SK-N-SH treated with all-trans-retinoic acid at 6 μM for 48 hours (cell line): ENCODE measurements at regions not wholly inside any gene's neighbourhood (a gene's known extent, or its start where the extent isn't known, plus 50 kb on each side); places are given as distances from the start of the nearest gene placed in this dataset.
"Not testable (repeated sequence)": the region's sequence is repeated elsewhere in the genome, so short reads cannot be mapped to it uniquely, and the experiment has no call there.

Source experiments
- ATAC-seq: fragments of 200-7000 bp; cut with Tn5 transposase; 3 replicates; pipeline ENCODE4 v1.9.1; 2020; ENCODE audit warnings: mild to moderate bottlenecking, moderate library complexity
- ARNTL ChIP-seq: fragments of 450-650 bp; formaldehyde crosslinking; IDR thresholded peaks from 2 replicates; pipeline ENCODE4 v1.5.0; 2020; ENCODE audit warnings: low read depth, mild to moderate bottlenecking, moderate library complexity, borderline replicate concordance
- BACH2 ChIP-seq: fragments of 250-450 bp; sonication (Bioruptor Pico); IDR thresholded peaks from 2 replicates; pipeline ENCODE4 v1.9.0; 2021; ENCODE audit warnings: mild to moderate bottlenecking, borderline replicate concordance
- CSDC2 ChIP-seq: fragments of 250-450 bp; sonication (Bioruptor Pico); IDR thresholded peaks from 2 replicates; pipeline ENCODE4 v1.5.0; 2020; ENCODE audit warnings: mild to moderate bottlenecking, moderate library complexity
- ESRRG ChIP-seq: fragments of 250-450 bp; sonication (Bioruptor Pico); IDR thresholded peaks from 2 replicates; pipeline ENCODE4 v1.6.1; 2021; ENCODE audit warnings: mild to moderate bottlenecking
- GLIS3 ChIP-seq: fragments of 250-450 bp; sonication (Bioruptor Pico); IDR thresholded peaks from 2 replicates; pipeline ENCODE4 v1.5.0; 2020; ENCODE audit warnings: mild to moderate bottlenecking, moderate library complexity
- ISL1 ChIP-seq: fragments of 250-450 bp; sonication (Bioruptor Pico); IDR thresholded peaks from 2 replicates; pipeline ENCODE4 v2.1.2; 2022; ENCODE audit warnings: mild to moderate bottlenecking, moderate library complexity
- OSR1 ChIP-seq: fragments of 250-450 bp; sonication (Bioruptor Pico); IDR thresholded peaks from 2 replicates; pipeline ENCODE4 v1.8.0; 2022; ENCODE audit warnings: moderate library complexity, mild to moderate bottlenecking, inconsistent platforms
- PPARA ChIP-seq: fragments of 250-450 bp; sonication (Bioruptor Pico); IDR thresholded peaks from 2 replicates; pipeline ENCODE4 v1.5.0; 2020; ENCODE audit warnings: mild to moderate bottlenecking, borderline replicate concordance
- SNAI2 ChIP-seq: fragments of 250-450 bp; sonication (Bioruptor Pico); IDR thresholded peaks from 2 replicates; pipeline ENCODE4 v1.5.0; 2020; ENCODE audit warnings: mild to moderate bottlenecking, moderate library complexity
- TCF4 ChIP-seq: fragments of 250-450 bp; sonication (Bioruptor Pico); IDR thresholded peaks from 2 replicates; pipeline ENCODE4 v1.8.0; 2021; ENCODE audit warnings: mild to moderate bottlenecking, moderate library complexity, borderline replicate concordance
- ZC3H10 ChIP-seq: fragments of 250-450 bp; sonication (Bioruptor Pico); IDR thresholded peaks from 2 replicates; pipeline ENCODE4 v1.5.1; 2021; ENCODE audit warnings: mild to moderate bottlenecking, moderate library complexity
- ZFP30 ChIP-seq: fragments of 450-650 bp; formaldehyde crosslinking; IDR thresholded peaks from 2 replicates; pipeline ENCODE4 v1.5.0; 2022; ENCODE audit warnings: mild to moderate bottlenecking, moderate library complexity
- ZNF565 ChIP-seq: fragments of 450-650 bp; formaldehyde crosslinking; conservative IDR thresholded peaks from 2 replicates; pipeline ENCODE4 v1.5.0; 2020; ENCODE audit warnings: low read depth, mild to moderate bottlenecking, moderate library complexity
- ZNF70 ChIP-seq: fragments of 450-650 bp; formaldehyde crosslinking; IDR thresholded peaks from 2 replicates; pipeline ENCODE4 v1.5.0; 2020; ENCODE audit warnings: mild to moderate bottlenecking, moderate library complexity
- ZNF8 ChIP-seq: fragments of 450-650 bp; formaldehyde crosslinking; IDR thresholded peaks from 2 replicates; pipeline ENCODE4 v1.5.0; 2020; ENCODE audit warnings: mild to moderate bottlenecking, moderate library complexity
- TF ChIP-seq, protein P1 (sequence below): fragments of 250-450 bp; sonication (Bioruptor Pico); IDR thresholded peaks from 2 replicates; pipeline ENCODE4 v1.8.0; 2021; ENCODE audit warnings: low read depth, mild to moderate bottlenecking, moderate library complexity, borderline replicate concordance
- TF ChIP-seq, protein P2 (sequence below): fragments of 250-450 bp; sonication (Bioruptor Pico); IDR thresholded peaks from 2 replicates; pipeline ENCODE4 v1.5.1; 2021; ENCODE audit warnings: mild to moderate bottlenecking, moderate library complexity
- TF ChIP-seq, protein P3 (sequence below): fragments of 250-450 bp; sonication (Bioruptor Pico); IDR thresholded peaks from 2 replicates; pipeline ENCODE4 v1.5.0; 2020; ENCODE audit warnings: mild to moderate bottlenecking, moderate library complexity
- TF ChIP-seq, protein P4 (sequence below): fragments of 250-450 bp; sonication (Bioruptor Pico); IDR thresholded peaks from 2 replicates; pipeline ENCODE4 v1.5.1; 2020; ENCODE audit warnings: low read depth, mild to moderate bottlenecking, moderate library complexity
- TF ChIP-seq, protein P5 (sequence below): fragments of 250-450 bp; sonication (Bioruptor Pico); IDR thresholded peaks from 2 replicates; pipeline ENCODE4 v1.8.0; 2020; ENCODE audit warnings: mild to moderate bottlenecking, moderate library complexity, borderline replicate concordance

DNA sequence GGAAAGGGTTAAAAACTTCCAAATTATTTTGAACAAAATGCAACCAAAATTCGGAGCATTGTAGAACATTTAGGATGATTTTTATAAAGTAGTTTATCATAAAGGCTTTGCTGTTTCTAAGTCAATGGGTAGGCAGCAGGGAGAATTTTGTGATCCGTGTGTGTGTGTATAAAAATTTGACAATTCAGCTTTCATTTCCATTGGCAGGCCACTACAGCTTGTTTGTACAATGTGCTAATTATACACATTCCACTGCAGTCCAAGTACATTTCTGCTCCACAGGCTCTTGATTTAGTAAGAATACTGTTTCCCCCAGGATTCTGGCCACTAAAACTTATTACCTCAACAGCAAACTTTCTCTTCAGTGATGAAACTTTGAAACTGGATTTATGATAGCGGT is 71.8 kb upstream of the LTBP1 start:
- ATAC-seq: no peak
- TF ChIP-seq ZFP30 (CRISPR knock-in tag): no peak
- TF ChIP-seq, protein P1, sequence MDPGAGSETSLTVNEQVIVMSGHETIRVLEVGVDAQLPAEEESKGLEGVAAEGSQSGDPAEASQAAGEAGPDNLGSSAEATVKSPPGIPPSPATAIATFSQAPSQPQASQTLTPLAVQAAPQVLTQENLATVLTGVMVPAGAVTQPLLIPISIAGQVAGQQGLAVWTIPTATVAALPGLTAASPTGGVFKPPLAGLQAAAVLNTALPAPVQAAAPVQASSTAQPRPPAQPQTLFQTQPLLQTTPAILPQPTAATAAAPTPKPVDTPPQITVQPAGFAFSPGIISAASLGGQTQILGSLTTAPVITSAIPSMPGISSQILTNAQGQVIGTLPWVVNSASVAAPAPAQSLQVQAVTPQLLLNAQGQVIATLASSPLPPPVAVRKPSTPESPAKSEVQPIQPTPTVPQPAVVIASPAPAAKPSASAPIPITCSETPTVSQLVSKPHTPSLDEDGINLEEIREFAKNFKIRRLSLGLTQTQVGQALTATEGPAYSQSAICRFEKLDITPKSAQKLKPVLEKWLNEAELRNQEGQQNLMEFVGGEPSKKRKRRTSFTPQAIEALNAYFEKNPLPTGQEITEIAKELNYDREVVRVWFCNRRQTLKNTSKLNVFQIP (CRISPR knock-in tag): no peak
- TF ChIP-seq PPARA (CRISPR knock-in tag): no peak
- TF ChIP-seq GLIS3 (CRISPR knock-in tag): no peak
- no peak for TF ChIP-seq BACH2 (CRISPR knock-in tag)
- no peak for TF ChIP-seq ISL1 (CRISPR knock-in tag)
- TF ChIP-seq ZNF70: no peak
- TF ChIP-seq TCF4 (CRISPR knock-in tag): no peak
- TF ChIP-seq ESRRG: no peak
- TF ChIP-seq, protein P2, sequence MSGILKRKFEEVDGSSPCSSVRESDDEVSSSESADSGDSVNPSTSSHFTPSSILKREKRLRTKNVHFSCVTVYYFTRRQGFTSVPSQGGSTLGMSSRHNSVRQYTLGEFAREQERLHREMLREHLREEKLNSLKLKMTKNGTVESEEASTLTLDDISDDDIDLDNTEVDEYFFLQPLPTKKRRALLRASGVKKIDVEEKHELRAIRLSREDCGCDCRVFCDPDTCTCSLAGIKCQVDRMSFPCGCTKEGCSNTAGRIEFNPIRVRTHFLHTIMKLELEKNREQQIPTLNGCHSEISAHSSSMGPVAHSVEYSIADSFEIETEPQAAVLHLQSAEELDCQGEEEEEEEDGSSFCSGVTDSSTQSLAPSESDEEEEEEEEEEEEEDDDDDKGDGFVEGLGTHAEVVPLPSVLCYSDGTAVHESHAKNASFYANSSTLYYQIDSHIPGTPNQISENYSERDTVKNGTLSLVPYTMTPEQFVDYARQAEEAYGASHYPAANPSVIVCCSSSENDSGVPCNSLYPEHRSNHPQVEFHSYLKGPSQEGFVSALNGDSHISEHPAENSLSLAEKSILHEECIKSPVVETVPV (CRISPR knock-in tag): no peak
- TF ChIP-seq CSDC2 (CRISPR knock-in tag): no peak
- no peak for TF ChIP-seq OSR1 (CRISPR knock-in tag)
- TF ChIP-seq, protein P3, sequence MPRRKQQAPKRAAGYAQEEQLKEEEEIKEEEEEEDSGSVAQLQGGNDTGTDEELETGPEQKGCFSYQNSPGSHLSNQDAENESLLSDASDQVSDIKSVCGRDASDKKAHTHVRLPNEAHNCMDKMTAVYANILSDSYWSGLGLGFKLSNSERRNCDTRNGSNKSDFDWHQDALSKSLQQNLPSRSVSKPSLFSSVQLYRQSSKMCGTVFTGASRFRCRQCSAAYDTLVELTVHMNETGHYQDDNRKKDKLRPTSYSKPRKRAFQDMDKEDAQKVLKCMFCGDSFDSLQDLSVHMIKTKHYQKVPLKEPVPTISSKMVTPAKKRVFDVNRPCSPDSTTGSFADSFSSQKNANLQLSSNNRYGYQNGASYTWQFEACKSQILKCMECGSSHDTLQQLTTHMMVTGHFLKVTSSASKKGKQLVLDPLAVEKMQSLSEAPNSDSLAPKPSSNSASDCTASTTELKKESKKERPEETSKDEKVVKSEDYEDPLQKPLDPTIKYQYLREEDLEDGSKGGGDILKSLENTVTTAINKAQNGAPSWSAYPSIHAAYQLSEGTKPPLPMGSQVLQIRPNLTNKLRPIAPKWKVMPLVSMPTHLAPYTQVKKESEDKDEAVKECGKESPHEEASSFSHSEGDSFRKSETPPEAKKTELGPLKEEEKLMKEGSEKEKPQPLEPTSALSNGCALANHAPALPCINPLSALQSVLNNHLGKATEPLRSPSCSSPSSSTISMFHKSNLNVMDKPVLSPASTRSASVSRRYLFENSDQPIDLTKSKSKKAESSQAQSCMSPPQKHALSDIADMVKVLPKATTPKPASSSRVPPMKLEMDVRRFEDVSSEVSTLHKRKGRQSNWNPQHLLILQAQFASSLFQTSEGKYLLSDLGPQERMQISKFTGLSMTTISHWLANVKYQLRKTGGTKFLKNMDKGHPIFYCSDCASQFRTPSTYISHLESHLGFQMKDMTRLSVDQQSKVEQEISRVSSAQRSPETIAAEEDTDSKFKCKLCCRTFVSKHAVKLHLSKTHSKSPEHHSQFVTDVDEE (CRISPR knock-in tag): no peak
- TF ChIP-seq, protein P4, sequence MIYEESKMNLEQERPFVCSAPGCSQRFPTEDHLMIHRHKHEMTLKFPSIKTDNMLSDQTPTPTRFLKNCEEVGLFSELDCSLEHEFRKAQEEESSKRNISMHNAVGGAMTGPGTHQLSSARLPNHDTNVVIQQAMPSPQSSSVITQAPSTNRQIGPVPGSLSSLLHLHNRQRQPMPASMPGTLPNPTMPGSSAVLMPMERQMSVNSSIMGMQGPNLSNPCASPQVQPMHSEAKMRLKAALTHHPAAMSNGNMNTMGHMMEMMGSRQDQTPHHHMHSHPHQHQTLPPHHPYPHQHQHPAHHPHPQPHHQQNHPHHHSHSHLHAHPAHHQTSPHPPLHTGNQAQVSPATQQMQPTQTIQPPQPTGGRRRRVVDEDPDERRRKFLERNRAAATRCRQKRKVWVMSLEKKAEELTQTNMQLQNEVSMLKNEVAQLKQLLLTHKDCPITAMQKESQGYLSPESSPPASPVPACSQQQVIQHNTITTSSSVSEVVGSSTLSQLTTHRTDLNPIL (CRISPR knock-in tag): no peak
- no peak for TF ChIP-seq ZNF565

DNA sequence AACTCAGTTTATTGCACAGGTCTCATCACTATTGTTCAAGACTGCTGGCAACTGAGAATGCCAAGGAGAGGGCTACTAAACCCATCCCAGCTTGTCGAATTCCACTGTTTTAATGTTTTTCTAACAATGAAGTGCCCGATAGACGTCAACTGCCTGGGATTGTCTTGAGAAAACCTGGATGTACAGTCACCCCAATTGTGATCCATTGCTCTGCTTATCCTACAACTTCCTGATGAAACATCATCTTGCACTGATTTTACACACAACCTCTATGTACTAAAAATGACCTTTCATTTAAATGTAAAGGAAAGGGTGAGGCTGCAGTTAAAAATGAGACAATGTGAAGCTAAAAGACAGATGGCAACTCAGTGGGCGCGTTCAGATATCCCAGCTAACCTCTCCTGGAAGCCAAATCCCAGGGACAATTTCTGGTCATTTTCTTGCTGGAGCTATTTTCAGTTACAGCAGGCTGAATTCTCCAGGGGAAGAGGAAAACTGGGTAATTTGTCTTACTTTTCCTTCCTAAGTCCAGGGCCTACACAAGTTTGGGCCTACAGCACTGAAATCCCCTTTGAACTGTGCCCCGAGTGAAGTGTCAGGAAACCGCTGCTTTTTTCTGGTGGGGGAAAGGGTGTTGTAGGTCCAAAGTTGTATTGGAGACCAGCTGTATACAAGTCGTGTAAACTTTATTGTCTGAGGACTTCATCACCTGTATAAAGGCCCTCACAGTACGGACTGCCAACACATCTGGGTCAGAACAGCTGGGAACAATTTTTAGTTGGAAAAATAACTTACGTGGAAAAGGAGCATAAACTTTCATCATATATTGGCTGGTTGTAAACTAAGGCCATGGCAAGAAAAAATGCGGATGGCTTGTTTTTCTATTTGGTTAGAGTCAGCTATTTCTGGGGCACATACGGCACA is 68.9 kb upstream of the LTBP1 start:
- TF ChIP-seq CSDC2 (CRISPR knock-in tag) (no peak), ESRRG (no peak), ZNF565 (no peak), ZFP30 (CRISPR knock-in tag) (no peak), ARNTL (no peak), ZNF8 (CRISPR knock-in tag) (no peak), SNAI2 (CRISPR knock-in tag) (no peak), OSR1 (CRISPR knock-in tag) (no peak), ZC3H10 (no peak)
- TF ChIP-seq, protein P3 (CRISPR knock-in tag): no peak
- TF ChIP-seq, protein P4 (CRISPR knock-in tag): no peak
- TF ChIP-seq, protein P5, sequence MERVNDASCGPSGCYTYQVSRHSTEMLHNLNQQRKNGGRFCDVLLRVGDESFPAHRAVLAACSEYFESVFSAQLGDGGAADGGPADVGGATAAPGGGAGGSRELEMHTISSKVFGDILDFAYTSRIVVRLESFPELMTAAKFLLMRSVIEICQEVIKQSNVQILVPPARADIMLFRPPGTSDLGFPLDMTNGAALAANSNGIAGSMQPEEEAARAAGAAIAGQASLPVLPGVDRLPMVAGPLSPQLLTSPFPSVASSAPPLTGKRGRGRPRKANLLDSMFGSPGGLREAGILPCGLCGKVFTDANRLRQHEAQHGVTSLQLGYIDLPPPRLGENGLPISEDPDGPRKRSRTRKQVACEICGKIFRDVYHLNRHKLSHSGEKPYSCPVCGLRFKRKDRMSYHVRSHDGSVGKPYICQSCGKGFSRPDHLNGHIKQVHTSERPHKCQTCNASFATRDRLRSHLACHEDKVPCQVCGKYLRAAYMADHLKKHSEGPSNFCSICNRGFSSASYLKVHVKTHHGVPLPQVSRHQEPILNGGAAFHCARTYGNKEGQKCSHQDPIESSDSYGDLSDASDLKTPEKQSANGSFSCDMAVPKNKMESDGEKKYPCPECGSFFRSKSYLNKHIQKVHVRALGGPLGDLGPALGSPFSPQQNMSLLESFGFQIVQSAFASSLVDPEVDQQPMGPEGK (CRISPR knock-in tag): no peak
- TF ChIP-seq, protein P1 (CRISPR knock-in tag): no peak
- TF ChIP-seq, protein P2 (CRISPR knock-in tag): no peak
- ATAC-seq: no peak

DNA sequence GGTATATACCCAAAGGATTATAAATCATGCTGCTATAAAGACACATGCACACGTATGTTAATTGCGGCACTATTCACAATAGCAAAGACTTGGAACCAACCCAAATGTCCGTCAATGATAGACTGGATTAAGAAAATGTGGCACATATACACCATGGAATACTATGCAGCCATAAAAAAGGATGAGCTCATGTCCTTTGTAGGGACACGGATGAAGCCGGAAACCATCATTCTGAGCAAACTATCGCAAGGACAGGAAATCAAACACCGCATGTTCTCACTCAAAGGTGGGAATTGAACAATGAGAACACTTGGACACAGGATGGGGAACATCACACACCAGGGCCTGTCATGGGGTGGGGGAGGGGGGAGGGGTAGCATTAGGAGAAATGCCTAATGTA is 66.8 kb upstream of the LTBP1 start:
- not testable (repeated sequence) for ATAC-seq
